ENCODE measurements at regions not wholly inside any gene's neighbourhood (a gene's known extent, or its start where the extent isn't known, plus 50 kb on each side); places are given as distances from the start of the nearest gene placed in this dataset.

DNA sequence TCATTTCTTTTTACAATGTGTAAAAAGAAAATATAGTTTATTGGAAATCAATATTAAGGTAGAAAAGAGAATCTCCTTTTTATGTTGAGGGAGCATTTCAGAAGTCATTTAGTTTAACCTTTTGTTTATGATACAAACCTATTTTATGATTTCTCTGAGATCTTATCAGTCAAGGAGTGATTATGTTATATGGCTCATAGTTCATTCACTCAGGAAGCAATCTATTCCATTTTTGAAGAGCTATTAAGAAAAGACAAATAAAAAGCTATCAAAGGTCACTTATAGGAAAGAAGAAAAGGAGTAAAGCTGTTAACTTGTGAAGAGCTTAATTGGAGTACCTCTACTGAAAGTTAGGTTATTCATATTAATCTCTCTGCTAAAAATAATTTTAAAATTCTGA, 526.6 kb upstream of the JAG1 start:
- Histone ChIP-seq H3K27ac (ENCODE audit: low read depth, low read length) (no peak overlapping the region), H3K4me1 (ENCODE audit: control insufficient read depth, insufficient read depth, low read length, unreplicated experiment) (peaks cover 13% of the 10 kb centered on the region), H3K4me3 (ENCODE audit: low read depth, low read length) (no peak overlapping the region), H3K36me3 (ENCODE audit: insufficient read depth, low read length) (no peaks in the 10 kb centered on the region), H3K79me2 (ENCODE audit: control insufficient read depth, insufficient read depth, low read length, unreplicated experiment) (no peaks in the 10 kb centered on the region), H2AFZ (ENCODE audit: low read length, unreplicated experiment) (no peak overlapping the region), H3K27me3 (ENCODE audit: insufficient read depth, low read length) (no peaks in the 10 kb centered on the region)

DNA sequence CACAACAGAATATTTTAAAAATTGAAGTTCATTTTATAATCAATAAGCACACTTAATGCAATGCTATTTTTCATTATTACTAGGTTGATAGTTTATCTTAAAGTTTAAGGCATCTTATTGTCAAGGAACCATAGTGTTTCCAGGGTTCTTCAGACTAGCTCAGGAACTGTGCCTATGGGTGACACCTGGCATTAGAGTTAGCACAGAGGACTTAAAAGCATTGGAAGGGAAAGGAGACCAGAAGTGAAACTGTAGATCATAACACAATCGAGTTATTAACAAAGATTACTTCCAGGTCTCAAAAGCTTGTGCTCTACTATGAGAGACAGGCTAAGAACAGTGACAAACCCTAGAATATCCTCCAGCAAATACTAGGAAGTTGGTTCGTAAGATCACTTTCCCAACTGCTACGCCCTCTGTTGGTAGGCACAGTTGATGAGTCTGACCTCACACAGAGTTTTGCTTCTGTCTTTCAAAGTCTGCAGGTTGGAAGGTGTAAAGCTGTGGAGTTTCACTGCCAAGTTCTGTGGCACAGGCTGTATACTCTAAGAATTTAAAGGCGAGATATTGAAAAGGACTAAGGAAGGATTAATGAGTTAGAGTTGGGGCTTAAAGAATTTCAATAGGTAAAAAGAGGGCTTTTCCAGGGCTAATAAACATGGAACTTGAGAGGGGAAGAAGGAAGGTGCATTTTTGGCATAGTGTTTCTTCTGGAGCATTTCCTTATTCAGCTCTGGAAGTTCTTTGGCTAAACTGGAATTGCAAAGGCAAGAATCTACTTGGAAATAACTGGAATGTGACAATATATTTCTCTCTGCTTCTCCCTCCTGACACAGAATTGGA, 531.3 kb upstream of the JAG1 start:
- H3K4me3 ChIP-seq (ENCODE audit: low read depth, low read length), result no peak overlapping the region
- H3K4me1 ChIP-seq (ENCODE audit: control insufficient read depth, insufficient read depth, low read length, unreplicated experiment), result peaks cover 3% of the 10 kb centered on the region
- H3K79me2 ChIP-seq (ENCODE audit: control insufficient read depth, insufficient read depth, low read length, unreplicated experiment), result no peaks in the 10 kb centered on the region
- no peak overlapping the region for H3K27ac ChIP-seq (ENCODE audit: low read depth, low read length)
- H3K27me3 ChIP-seq (ENCODE audit: insufficient read depth, low read length), result no peaks in the 10 kb centered on the region
- no peaks in the 10 kb centered on the region for H3K36me3 ChIP-seq (ENCODE audit: insufficient read depth, low read length)
- H2AFZ ChIP-seq (ENCODE audit: low read length, unreplicated experiment), result no peak overlapping the region

- Histone ChIP-seq H2AFZ (ENCODE audit: low read length, unreplicated experiment) (no peak overlapping the region), H3K27ac (ENCODE audit: low read depth, low read length) (no peak overlapping the region), H3K4me1 (ENCODE audit: control insufficient read depth, insufficient read depth, low read length, unreplicated experiment) (peaks cover 3% of the 10 kb centered on the region)
Measured at GRCh38 chr20:11205769-11206362, 532.1 kb upstream of the JAG1 start.

DNA sequence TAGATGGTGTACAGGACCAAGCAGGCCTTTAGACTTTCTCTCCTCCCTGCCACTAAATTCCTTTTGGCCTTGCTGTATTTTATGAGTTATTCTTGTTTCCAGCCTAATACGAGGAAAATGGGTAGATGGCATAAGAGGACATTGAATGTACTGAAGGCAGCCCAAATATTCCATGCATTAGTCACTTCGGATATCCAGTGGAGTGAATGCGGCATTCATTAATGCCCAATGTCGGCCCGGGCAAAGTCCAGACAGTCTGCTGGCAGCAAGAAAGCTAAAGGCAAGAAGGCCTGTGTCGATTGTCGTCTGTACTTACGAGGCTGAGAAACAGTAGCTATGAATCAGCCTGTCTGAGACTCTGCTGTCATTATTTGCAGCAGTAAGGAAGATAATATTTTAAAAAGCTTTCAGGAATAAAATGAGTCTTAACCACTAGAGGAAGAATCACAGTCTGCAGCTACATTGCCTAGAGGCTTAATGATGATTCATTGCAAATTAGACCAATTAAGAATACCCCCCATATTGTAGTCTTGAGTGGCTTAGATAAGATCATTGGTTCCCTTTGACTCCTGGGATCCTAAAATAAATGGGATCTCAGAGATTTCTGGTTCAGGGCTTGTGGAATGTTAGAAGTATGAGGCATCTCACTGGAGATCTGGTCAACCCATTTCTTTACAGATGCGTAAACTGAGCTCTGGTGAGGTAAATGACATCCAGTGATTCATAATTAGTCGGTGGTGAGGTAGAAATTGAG, 534.1 kb upstream of the JAG1 start:
- Histone ChIP-seq H3K4me3 (ENCODE audit: low read depth, low read length) (no peak overlapping the region), H2AFZ (ENCODE audit: low read length, unreplicated experiment) (peak overlapping the region; percentile 62), H3K27ac (ENCODE audit: low read depth, low read length) (peak overlapping the region; percentile 32; the same call in 1 of the 2 replicates), H3K79me2 (ENCODE audit: control insufficient read depth, insufficient read depth, low read length, unreplicated experiment) (no peaks in the 10 kb centered on the region), H3K4me1 (ENCODE audit: control insufficient read depth, insufficient read depth, low read length, unreplicated experiment) (peaks cover 3% of the 10 kb centered on the region), H3K27me3 (ENCODE audit: insufficient read depth, low read length) (no peaks in the 10 kb centered on the region), H3K36me3 (ENCODE audit: insufficient read depth, low read length) (no peaks in the 10 kb centered on the region)

More at GRCh38 chr20:11205769-11206362, 532.1 kb upstream of the JAG1 start:
- H3K36me3 ChIP-seq (ENCODE audit: insufficient read depth, low read length), result no peaks in the 10 kb centered on the region
- H3K4me3 ChIP-seq (ENCODE audit: low read depth, low read length), result no peak overlapping the region
- H3K79me2 ChIP-seq (ENCODE audit: control insufficient read depth, insufficient read depth, low read length, unreplicated experiment), result no peaks in the 10 kb centered on the region
- H3K27me3 ChIP-seq (ENCODE audit: insufficient read depth, low read length), result no peaks in the 10 kb centered on the region

DNA sequence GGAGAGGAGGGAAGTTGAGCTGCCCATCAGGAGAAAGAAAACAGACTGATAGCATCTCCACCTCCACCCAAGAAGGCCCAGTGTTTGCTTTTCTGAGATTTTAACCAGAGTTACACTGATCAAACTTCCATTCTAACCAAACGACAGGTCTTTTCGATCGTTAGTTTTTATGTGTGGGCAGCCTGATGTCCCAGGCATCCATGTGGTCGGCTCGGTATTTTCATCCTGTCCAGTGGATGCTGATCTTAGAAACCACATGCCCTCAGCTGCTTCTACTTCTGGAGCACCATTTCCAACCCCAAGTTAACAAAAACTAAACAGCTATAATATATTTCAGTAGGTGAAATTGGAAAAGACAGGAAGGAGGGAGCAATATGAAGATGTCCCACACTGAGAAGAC, 536.8 kb upstream of the JAG1 start:
- Histone ChIP-seq H2AFZ (ENCODE audit: low read length, unreplicated experiment) (no peak overlapping the region), H3K79me2 (ENCODE audit: control insufficient read depth, insufficient read depth, low read length, unreplicated experiment) (no peaks in the 10 kb centered on the region), H3K27ac (ENCODE audit: low read depth, low read length) (no peak overlapping the region)

DNA sequence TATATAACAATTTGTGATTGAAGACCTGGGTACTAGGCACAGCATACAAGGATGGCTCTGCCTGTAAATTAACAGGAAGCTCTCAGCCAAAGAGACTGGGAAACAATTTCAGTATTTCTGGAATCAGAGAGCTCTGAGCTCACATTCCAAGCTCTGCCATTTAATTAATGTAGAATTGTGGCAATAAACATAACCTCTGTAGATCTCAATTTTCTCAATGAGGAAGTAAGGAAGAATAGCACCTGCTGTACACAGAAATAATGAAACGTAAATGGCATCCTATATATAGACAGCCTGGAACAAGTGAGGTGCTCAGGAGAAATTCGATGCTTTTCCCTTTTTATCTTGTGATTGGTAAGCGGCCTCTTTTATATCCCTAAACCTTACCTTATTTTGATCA, 538.5 kb upstream of the JAG1 start:
- Histone ChIP-seq H3K36me3 (ENCODE audit: insufficient read depth, low read length) (no peaks in the 10 kb centered on the region), H2AFZ (ENCODE audit: low read length, unreplicated experiment) (no peak overlapping the region), H3K4me1 (ENCODE audit: control insufficient read depth, insufficient read depth, low read length, unreplicated experiment) (peaks cover 16% of the 10 kb centered on the region), H3K27me3 (ENCODE audit: insufficient read depth, low read length) (no peaks in the 10 kb centered on the region), H3K4me3 (ENCODE audit: low read depth, low read length) (no peak overlapping the region), H3K27ac (ENCODE audit: low read depth, low read length) (no peak overlapping the region), H3K79me2 (ENCODE audit: control insufficient read depth, insufficient read depth, low read length, unreplicated experiment) (no peaks in the 10 kb centered on the region)

More for the DNA sequence above, 536.8 kb upstream of the JAG1 start:
- Histone ChIP-seq H3K36me3 (ENCODE audit: insufficient read depth, low read length) (no peaks in the 10 kb centered on the region), H3K4me1 (ENCODE audit: control insufficient read depth, insufficient read depth, low read length, unreplicated experiment) (peaks cover 3% of the 10 kb centered on the region), H3K27me3 (ENCODE audit: insufficient read depth, low read length) (no peaks in the 10 kb centered on the region), H3K4me3 (ENCODE audit: low read depth, low read length) (no peak overlapping the region)

DNA sequence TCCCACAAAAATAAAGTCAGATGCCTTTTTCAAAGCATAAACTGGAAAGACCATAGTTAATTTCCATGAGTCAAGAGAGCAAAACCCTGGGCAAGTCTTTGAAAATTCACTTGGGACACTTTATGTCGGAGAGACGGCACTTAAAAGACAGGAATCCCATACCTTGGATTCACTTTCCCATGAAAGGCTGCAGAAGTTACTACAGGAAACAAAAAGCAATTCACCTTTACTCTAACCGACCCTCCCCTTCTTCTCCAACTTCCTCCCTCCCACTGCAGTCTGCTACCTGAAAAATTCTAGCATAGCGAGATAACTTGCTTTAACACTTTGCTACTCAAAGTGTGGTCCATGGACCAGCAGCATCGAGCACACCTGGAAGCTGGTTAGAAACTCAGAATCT, 539.1 kb upstream of the JAG1 start:
- Histone ChIP-seq H3K79me2 (ENCODE audit: control insufficient read depth, insufficient read depth, low read length, unreplicated experiment) (no peaks in the 10 kb centered on the region), H2AFZ (ENCODE audit: low read length, unreplicated experiment) (no peak overlapping the region), H3K27ac (ENCODE audit: low read depth, low read length) (no peak overlapping the region), H3K36me3 (ENCODE audit: insufficient read depth, low read length) (no peaks in the 10 kb centered on the region), H3K4me3 (ENCODE audit: low read depth, low read length) (no peak overlapping the region), H3K27me3 (ENCODE audit: insufficient read depth, low read length) (no peaks in the 10 kb centered on the region), H3K4me1 (ENCODE audit: control insufficient read depth, insufficient read depth, low read length, unreplicated experiment) (peaks cover 17% of the 10 kb centered on the region)

GRCh38 chr20:11214256-11214840, 540.5 kb upstream of the JAG1 start:
- H3K79me2 ChIP-seq (ENCODE audit: control insufficient read depth, insufficient read depth, low read length, unreplicated experiment), result no peaks in the 10 kb centered on the region
- no peaks in the 10 kb centered on the region for H3K27me3 ChIP-seq (ENCODE audit: insufficient read depth, low read length)
- H3K4me3 ChIP-seq (ENCODE audit: low read depth, low read length), result no peak overlapping the region
- no peak overlapping the region for H2AFZ ChIP-seq (ENCODE audit: low read length, unreplicated experiment)
- no peaks in the 10 kb centered on the region for H3K36me3 ChIP-seq (ENCODE audit: insufficient read depth, low read length)
- no peak overlapping the region for H3K27ac ChIP-seq (ENCODE audit: low read depth, low read length)
- H3K4me1 ChIP-seq (ENCODE audit: control insufficient read depth, insufficient read depth, low read length, unreplicated experiment), result peaks cover 17% of the 10 kb centered on the region

DNA sequence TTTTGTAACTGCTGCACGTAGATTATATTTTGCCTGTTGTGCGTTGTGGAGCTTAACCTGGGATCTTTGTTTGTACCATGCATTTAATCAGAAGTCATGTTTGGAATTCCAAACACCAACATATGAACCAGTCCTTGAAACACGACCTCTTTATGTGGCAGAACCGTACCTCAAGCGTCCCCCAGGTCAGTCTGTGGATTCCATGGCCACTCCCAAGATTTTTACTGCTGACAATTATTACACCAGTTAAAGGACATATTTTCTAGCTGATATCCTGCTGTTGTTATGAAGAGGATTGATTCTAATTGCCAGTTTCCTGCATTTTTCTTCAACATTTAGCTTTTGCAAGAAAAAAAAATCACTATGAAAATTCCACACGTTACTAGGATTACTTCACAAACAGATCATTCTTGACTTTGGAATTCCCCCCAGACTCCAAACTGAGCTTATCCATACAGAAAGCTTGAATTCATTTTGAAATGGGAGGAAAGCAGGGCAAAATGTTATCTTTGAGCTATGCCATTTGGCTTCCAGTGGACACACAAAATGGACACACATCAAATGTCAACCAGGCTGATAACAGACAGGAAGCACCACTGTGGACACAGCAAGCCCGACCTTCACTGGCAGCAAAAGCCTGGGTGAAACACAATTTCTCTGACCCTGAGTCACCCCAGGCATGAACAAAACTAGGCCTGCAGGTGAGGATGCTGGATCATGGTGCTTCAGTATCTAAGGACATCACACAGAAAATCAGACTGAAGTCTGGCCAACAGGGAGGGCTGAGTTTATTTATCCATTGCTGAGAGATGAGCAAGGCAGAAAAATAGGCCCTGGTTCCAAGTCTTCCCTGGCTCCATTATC, 542.9 kb upstream of the JAG1 start:
- no peak overlapping the region for H3K4me3 ChIP-seq (ENCODE audit: low read depth, low read length)
- no peaks in the 10 kb centered on the region for H3K36me3 ChIP-seq (ENCODE audit: insufficient read depth, low read length)

More for the DNA sequence above, 542.9 kb upstream of the JAG1 start:
- Histone ChIP-seq H3K27ac (ENCODE audit: low read depth, low read length) (peak overlapping the region; percentile 60), H3K79me2 (ENCODE audit: control insufficient read depth, insufficient read depth, low read length, unreplicated experiment) (no peaks in the 10 kb centered on the region), H3K4me1 (ENCODE audit: control insufficient read depth, insufficient read depth, low read length, unreplicated experiment) (peaks cover 17% of the 10 kb centered on the region), H3K27me3 (ENCODE audit: insufficient read depth, low read length) (no peaks in the 10 kb centered on the region), H2AFZ (ENCODE audit: low read length, unreplicated experiment) (peak overlapping the region; percentile 90)
